AG04449 (cell line): ENCODE measurements at regions not wholly inside any gene's neighbourhood (a gene's known extent, or its start where the extent isn't known, plus 50 kb on each side); places are given as distances from the start of the nearest gene placed in this dataset.

ENCODE experiments used
- CTCF ChIA-PET: fragments of 350-600 bp; formaldehyde crosslinking; extraction: SDS; loops from one replicate; lab custom pipeline; 2021; ENCODE audit warnings: antibody characterized with exemption; lab: Yijun Ruan, JAX
- POLR2A ChIA-PET: fragments of 400-600, 350-600 bp; formaldehyde crosslinking; extraction: SDS; loops from one replicate; lab custom pipeline; 2020; ENCODE audit warnings: antibody characterized with exemption, inconsistent platforms; lab: Yijun Ruan, JAX
- DNase-seq: peaks from one replicate; pipeline ENCODE4 v3.0.0-alpha.2; 2010; ENCODE audit warnings: low read depth, low spot score
- H3K4me3 ChIP-seq: 2 replicates; pipeline ENCODE4 v1.5.1; 2011; ENCODE audit warnings: low read depth, mild to moderate bottlenecking, control low read depth, low read length
- TF ChIP-seq, protein P1 (sequence below): IDR thresholded peaks from one replicate; pipeline ENCODE4 v1.5.1; 2011; ENCODE audit warnings: mild to moderate bottlenecking, moderate library complexity, low read length, control low read depth, inconsistent platforms; ENCODE audit not compliant: insufficient read depth; ENCODE audit errors: missing control alignments

DNA sequence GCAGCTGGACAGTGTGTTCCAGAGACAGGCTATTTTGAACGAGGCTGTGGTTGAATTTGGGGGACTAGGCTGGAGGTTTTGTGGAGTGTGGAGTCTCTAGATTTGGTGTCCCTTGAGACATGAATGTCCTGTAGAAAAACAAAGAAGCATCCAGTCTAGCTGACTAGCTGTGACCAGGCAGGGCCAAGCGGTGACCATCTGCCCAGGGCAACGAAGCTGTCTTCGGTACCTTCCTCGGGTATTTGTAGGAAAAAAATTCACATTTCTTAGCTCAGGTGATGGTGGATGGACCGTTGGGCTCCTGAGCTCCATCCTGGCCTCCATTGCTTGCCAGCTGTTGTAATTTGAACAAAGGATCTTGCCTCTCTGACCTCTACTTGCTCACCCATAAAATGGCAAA is 557.3 kb downstream of the MIAT start:
- TF ChIP-seq, protein P1, sequence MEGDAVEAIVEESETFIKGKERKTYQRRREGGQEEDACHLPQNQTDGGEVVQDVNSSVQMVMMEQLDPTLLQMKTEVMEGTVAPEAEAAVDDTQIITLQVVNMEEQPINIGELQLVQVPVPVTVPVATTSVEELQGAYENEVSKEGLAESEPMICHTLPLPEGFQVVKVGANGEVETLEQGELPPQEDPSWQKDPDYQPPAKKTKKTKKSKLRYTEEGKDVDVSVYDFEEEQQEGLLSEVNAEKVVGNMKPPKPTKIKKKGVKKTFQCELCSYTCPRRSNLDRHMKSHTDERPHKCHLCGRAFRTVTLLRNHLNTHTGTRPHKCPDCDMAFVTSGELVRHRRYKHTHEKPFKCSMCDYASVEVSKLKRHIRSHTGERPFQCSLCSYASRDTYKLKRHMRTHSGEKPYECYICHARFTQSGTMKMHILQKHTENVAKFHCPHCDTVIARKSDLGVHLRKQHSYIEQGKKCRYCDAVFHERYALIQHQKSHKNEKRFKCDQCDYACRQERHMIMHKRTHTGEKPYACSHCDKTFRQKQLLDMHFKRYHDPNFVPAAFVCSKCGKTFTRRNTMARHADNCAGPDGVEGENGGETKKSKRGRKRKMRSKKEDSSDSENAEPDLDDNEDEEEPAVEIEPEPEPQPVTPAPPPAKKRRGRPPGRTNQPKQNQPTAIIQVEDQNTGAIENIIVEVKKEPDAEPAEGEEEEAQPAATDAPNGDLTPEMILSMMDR, result no peak
- DNase-seq, result no peak
- H3K4me3 ChIP-seq, result no peak overlapping the region
- CTCF ChIA-PET, result interaction anchor here (0.9 kb wide), 1 partner anchor 116 kb away, joined by 3 read pairs; no protein-coding TSS in a partner anchor
- POLR2A ChIA-PET, result interaction anchor here (1.5 kb wide), 1 partner anchor 10 kb away, joined by 4 read pairs; no protein-coding TSS in a partner anchor

DNA sequence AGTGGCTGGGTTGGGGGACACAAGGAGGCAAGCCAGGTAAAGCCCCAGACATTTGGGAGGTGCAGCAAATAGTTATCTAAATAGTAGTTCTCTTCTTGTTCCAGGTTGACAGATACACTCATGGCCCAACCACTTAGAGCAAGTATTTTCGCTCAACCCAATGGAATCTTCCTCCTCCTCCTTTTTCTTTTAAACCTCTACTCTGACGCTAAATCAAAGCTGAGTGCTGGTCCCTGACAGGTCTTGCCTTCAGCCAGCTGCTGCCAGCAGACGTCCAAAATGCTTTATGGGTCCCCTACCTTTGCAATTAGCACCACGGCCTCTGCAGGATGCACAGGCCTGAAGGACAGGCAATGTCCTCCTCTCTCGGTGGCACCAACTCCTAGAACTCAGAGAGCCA is 558.5 kb downstream of the MIAT start:
- CTCF ChIA-PET, result no interaction called here
- DNase-seq, result no peak
- POLR2A ChIA-PET, result interaction anchor here (0.6 kb wide), 1 partner anchor 478 kb away, joined by 3 read pairs; no protein-coding TSS in a partner anchor
- no peak overlapping the region for H3K4me3 ChIP-seq
- TF ChIP-seq, protein P1, result no peak

DNA sequence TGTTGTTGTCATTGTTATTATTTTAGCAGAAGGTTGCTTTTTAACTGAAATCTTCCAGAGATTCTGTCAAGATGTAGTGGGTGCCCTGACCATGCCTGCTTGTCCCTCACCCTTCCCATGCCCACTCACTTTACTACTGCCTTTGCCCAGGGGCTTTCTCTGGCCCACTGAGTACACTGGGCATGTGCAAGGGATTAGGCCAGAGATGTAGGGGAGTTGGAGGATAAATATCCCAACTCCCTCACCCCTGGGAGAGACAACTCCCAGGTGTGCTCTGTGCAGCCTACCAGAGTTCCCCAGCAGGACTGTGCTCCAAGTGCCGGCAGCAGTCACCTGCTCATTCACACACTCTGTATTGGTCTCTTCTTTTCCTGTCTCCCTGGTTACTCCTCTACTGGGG is 559.1 kb downstream of the MIAT start:
- CTCF ChIA-PET, result no interaction called here

DNA sequence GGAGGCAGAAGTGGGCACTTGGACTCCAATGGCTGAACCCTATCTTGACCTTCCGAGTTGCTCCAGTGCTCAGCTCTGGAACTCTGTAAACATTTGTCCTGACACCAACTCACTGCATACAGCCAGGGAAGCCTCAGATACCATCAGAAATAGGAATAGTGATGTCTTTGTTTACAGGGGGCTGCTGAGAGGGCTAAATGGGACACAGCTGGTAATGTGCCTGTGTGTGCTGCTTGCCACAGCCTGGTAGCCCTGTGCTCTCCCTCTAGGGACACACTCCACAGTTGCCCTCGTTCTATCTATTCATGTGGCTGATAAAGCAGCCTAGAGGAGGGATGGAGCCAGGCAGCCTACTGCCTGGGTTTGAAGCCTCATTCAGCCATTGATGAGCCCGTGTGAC is 559.8 kb downstream of the MIAT start:
- TF ChIP-seq, protein P1, result no peak

More for the DNA sequence above, 559.1 kb downstream of the MIAT start:
- TF ChIP-seq, protein P1, result no peak
- H3K4me3 ChIP-seq, result no peak overlapping the region
- DNase-seq, result no peak
- POLR2A ChIA-PET, result interaction anchor here (0.6 kb wide), 1 partner anchor 479 kb away, joined by 3 read pairs; no protein-coding TSS in a partner anchor

DNA sequence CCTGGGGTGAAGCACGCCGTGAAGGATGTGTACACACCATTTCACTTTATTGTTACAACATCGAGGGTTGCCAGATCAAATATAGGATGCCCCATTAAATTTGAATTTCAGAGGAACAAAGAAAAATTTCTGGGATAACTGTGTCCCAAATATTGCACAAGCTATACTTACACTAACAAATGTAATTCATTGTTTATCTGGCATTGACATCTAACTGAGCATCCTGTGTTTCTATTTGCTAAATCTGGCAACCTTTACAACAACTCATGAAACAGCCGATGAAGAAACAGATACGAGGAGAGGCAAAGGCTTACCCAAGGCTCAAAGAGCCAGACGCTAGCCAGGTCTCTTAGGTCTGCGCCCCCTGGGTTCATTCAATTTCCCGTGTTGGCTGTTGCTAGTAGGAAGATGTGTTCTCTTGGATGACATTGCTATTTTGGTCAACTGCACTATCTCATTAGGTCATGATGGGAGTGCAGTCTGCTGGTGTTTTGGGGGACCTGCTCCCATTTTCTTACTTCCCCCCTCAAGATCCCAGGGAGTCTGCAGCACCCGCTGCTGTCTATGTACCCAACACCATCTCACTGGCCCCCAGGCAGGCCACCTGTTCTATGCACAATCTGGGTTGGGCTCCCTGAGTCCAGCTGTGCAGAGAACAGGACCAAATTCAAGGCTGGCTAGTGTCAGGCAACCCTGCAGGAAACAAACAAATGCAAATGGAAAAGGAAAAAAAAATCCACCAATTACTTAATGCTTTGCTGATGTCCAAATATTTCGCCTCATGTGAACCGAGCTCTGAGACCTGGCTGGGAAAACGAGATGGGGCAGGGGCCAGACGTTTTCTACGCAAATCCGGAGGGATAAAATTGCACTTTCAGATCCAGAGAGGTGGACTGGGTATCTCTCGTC is 560.9 kb downstream of the MIAT start:
- no peak for DNase-seq
- CTCF ChIA-PET, result interaction anchor here (1.7 kb wide), 1 partner anchor 11 kb away, joined by 3 read pairs; no protein-coding TSS in a partner anchor
- H3K4me3 ChIP-seq, result no peak overlapping the region
- POLR2A ChIA-PET, result no interaction called here
- TF ChIP-seq, protein P1, result no peak

More for the DNA sequence above, 559.8 kb downstream of the MIAT start:
- no peak for DNase-seq
- ChIA-PET CTCF (no interaction called here), POLR2A (no interaction called here)
- no peak overlapping the region for H3K4me3 ChIP-seq

DNA sequence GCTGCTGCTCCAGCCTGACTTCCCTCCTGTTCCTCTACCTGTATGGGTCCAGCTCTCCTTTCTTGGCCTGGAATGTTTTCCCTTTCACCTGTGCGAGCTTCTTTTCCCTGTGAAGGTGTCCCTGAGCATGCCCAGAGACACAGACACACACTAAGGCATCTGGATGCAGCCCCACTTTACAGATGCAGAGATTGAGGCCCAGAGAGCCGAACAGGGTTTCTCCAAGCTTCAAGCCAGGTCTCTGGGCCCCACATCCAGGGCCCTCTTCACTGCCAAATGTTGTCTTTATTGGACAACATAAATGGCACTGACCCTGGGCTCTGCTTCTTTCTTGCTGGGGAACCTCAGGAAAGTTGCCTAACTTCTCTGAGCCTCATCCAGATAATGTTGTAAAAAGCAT is 561.6 kb downstream of the MIAT start:
- POLR2A ChIA-PET, result no interaction called here
- no peak for DNase-seq
- CTCF ChIA-PET, result interaction anchor here (1.7 kb wide), 1 partner anchor 12 kb away, joined by 3 read pairs; no protein-coding TSS in a partner anchor
- H3K4me3 ChIP-seq, result no peak overlapping the region
- TF ChIP-seq, protein P1, result no peak
